Neutrophil (primary cell): ENCODE measurements at regions not wholly inside any gene's neighbourhood (a gene's known extent, or its start where the extent isn't known, plus 50 kb on each side); places are given as distances from the start of the nearest gene placed in this dataset.

Experiments used
- H3K27ac ChIP-seq: fragments of 200-600 bp; sonication (generic); 2 replicates; pipeline ENCODE4 v1.5.1; 2016; ENCODE audit warnings: mild to moderate bottlenecking, moderate library complexity
- H3K27me3 ChIP-seq: fragments of 200-600 bp; sonication (generic); 2 replicates; pipeline ENCODE4 v1.6.0; 2016; ENCODE audit warnings: mild to moderate bottlenecking
- H3K36me3 ChIP-seq: fragments of 200-600 bp; sonication (generic); 2 replicates; pipeline ENCODE4 v1.5.1; 2017
- H3K4me1 ChIP-seq, 2 experiments: fragments of 200-600 bp in 1 of 2; sonication (generic) in 1 of 2; 1 replicate in 1 of 2; 2 replicates in 1 of 2; pipeline versions ENCODE4 v1.5.1 to v1.6.1; 2013 to 2016; ENCODE audit warnings: low read depth in 1 of 2, low read length in 1 of 2, mild to moderate bottlenecking in 1 of 2, moderate library complexity in 1 of 2; ENCODE audit not compliant: control insufficient read depth in 1 of 2, insufficient read depth in 1 of 2
- H3K4me3 ChIP-seq, 2 experiments: fragments of 200-600 bp in 1 of 2; sonication (generic) in 1 of 2; 1 replicate in 1 of 2; 2 replicates in 1 of 2; pipeline ENCODE4 v1.5.1; 2013 to 2016; ENCODE audit warnings: low read depth in 1 of 2, low read length in 1 of 2, mild to moderate bottlenecking in 1 of 2, moderate library complexity in 1 of 2
- H3K9me3 ChIP-seq: fragments of 200-600 bp; sonication (generic); 2 replicates; pipeline ENCODE4 v1.5.1; 2016
- CTCF ChIP-seq: fragments of 200-600 bp; sonication (generic); IDR thresholded peaks from 2 replicates; pipeline ENCODE4 v1.5.1; 2016; ENCODE audit warnings: antibody characterized with exemption

- H3K4me3 ChIP-seq = no peak overlapping the region
- no peaks in the 10 kb centered on the region for H3K27me3 ChIP-seq
- H3K36me3 ChIP-seq = no peaks in the 10 kb centered on the region
- H3K9me3 ChIP-seq = no peaks in the 10 kb centered on the region
- H3K27ac ChIP-seq = peak overlapping the region; percentile 52
- H3K4me1 ChIP-seq = peaks cover 18 to 27% of the 10 kb centered on the region in 2 experiments
- TF ChIP-seq CTCF = no peak
Observed at GRCh38 chrX:39497702-39498265, 600.0 kb downstream of the BCOR start.

GRCh38 chrX:39499996-39500395, 597.8 kb downstream of the BCOR start:
- H3K27me3 ChIP-seq = no peaks in the 10 kb centered on the region
- no peak overlapping the region for H3K4me3 ChIP-seq
- no peaks in the 10 kb centered on the region for H3K36me3 ChIP-seq
- TF ChIP-seq CTCF = no peak
- no peak overlapping the region for H3K27ac ChIP-seq
- no peaks in the 10 kb centered on the region for H3K9me3 ChIP-seq
- H3K4me1 ChIP-seq = peaks cover 16 to 25% of the 10 kb centered on the region in 2 experiments

GRCh38 chrX:39501822-39502221, 595.9 kb downstream of the BCOR start:
- Histone ChIP-seq H3K36me3 (no peaks in the 10 kb centered on the region), H3K9me3 (no peaks in the 10 kb centered on the region), H3K27ac (no peak overlapping the region), H3K4me1 (peaks cover 12 to 17% of the 10 kb centered on the region in 2 experiments), H3K4me3 (no peak overlapping the region), H3K27me3 (no peaks in the 10 kb centered on the region)
- no peak for TF ChIP-seq CTCF

- no peaks in the 10 kb centered on the region for H3K27me3 ChIP-seq
- no peak for TF ChIP-seq CTCF
- H3K9me3 ChIP-seq = no peaks in the 10 kb centered on the region
- H3K4me1 ChIP-seq = peaks cover 7 to 12% of the 10 kb centered on the region in 2 experiments
- no peak overlapping the region for H3K4me3 ChIP-seq
- H3K36me3 ChIP-seq = no peaks in the 10 kb centered on the region
- no peak overlapping the region for H3K27ac ChIP-seq
Observed at GRCh38 chrX:39502486-39502885, 595.3 kb downstream of the BCOR start.

- Histone ChIP-seq H3K36me3 (no peaks in the 10 kb centered on the region), H3K27ac (no peak overlapping the region), H3K4me1 (peaks cover 0 to 5% of the 10 kb centered on the region in 2 experiments), H3K4me3 (no peak overlapping the region), H3K27me3 (no peaks in the 10 kb centered on the region), H3K9me3 (no peaks in the 10 kb centered on the region)
- no peak for TF ChIP-seq CTCF
Observed at GRCh38 chrX:39504227-39504626, 593.5 kb downstream of the BCOR start.
